ENCODE measurements at regions not wholly inside any gene's neighbourhood (a gene's known extent, or its start where the extent isn't known, plus 50 kb on each side); places are given as distances from the start of the nearest gene placed in this dataset.

- H3K9ac ChIP-seq (ENCODE audit: extremely low read depth, low read length, poor library complexity, severe bottlenecking) = no peak overlapping the region
- no peak for DNase-seq
- H3K27me3 ChIP-seq (ENCODE audit: control insufficient read depth, insufficient read depth, low read length, poor library complexity, severe bottlenecking) = no peaks in the 10 kb centered on the region
- no peaks in the 10 kb centered on the region for H3K9me3 ChIP-seq (ENCODE audit: control insufficient read depth, low read length)
- Mint-ChIP-seq H3K4me1 (peaks cover 2% of the 10 kb centered on the region), H3K27ac (no peak overlapping the region), H3K4me3 (no peak overlapping the region), H3K9me3 (no peaks in the 10 kb centered on the region), H3K27me3 (ENCODE audit: insufficient read depth) (peaks cover 8% of the 10 kb centered on the region), H3K36me3 (ENCODE audit: low read depth) (no peaks in the 10 kb centered on the region)
- no peak overlapping the region for H3K4me3 ChIP-seq (ENCODE audit: low read length)
- no peaks in the 10 kb centered on the region for H3K36me3 ChIP-seq (ENCODE audit: control insufficient read depth, insufficient read depth, low read length)
- H3K27ac ChIP-seq (ENCODE audit: low read depth, low read length) = peak overlapping the region; percentile 21
- TF ChIP-seq, protein P1, sequence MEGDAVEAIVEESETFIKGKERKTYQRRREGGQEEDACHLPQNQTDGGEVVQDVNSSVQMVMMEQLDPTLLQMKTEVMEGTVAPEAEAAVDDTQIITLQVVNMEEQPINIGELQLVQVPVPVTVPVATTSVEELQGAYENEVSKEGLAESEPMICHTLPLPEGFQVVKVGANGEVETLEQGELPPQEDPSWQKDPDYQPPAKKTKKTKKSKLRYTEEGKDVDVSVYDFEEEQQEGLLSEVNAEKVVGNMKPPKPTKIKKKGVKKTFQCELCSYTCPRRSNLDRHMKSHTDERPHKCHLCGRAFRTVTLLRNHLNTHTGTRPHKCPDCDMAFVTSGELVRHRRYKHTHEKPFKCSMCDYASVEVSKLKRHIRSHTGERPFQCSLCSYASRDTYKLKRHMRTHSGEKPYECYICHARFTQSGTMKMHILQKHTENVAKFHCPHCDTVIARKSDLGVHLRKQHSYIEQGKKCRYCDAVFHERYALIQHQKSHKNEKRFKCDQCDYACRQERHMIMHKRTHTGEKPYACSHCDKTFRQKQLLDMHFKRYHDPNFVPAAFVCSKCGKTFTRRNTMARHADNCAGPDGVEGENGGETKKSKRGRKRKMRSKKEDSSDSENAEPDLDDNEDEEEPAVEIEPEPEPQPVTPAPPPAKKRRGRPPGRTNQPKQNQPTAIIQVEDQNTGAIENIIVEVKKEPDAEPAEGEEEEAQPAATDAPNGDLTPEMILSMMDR (conservative IDR thresholded peaks at IDR 0.05) = no peak
- H3K4me1 ChIP-seq (ENCODE audit: control insufficient read depth, insufficient read depth, low read length) = peaks cover 6% of the 10 kb centered on the region
- 69 to 74% methylated on average over 4 to 7 of the region's 7 CpGs for WGBS, 2 experiments (ENCODE audit: insufficient coverage in 1 of 2, insufficient read length in 1 of 2)
Measured at GRCh38 chr5:32851559-32852173, 140.5 kb downstream of the NPR3 start.

DNA sequence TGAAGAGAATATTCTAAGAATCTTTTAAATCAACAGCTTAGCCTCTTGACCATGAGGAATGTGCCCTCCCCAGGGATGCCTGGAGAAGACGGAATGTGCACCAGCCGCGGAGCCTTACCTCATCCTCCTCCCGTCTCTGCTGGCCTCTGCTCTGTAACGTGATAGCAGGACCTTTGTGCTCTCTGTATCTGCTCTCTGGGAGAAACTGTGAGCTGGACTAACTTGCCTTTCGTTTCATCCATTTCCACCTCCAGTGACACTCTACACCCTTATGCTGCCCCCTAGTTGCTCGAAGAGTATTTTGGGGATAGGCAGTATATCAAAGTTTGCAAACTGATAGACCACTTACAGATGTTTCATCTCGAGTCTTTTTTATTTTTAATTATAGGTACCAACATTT is 141.4 kb downstream of the NPR3 start:
- Histone ChIP-seq H3K27ac (ENCODE audit: low read depth, low read length) (no peak overlapping the region), H3K9ac (ENCODE audit: extremely low read depth, low read length, poor library complexity, severe bottlenecking) (no peak overlapping the region), H3K36me3 (ENCODE audit: control insufficient read depth, insufficient read depth, low read length) (no peaks in the 10 kb centered on the region), H3K9me3 (ENCODE audit: control insufficient read depth, low read length) (peaks cover 2% of the 10 kb centered on the region), H3K27me3 (ENCODE audit: control insufficient read depth, insufficient read depth, low read length, poor library complexity, severe bottlenecking) (no peaks in the 10 kb centered on the region), H3K4me1 (ENCODE audit: control insufficient read depth, insufficient read depth, low read length) (peaks cover 6% of the 10 kb centered on the region), H3K4me3 (ENCODE audit: low read length) (no peak overlapping the region)
- no peaks in the 10 kb centered on the region for H3K36me3 Mint-ChIP-seq (ENCODE audit: low read depth)
- H3K9me3 Mint-ChIP-seq = peaks cover 4% of the 10 kb centered on the region
- H3K27me3 Mint-ChIP-seq (ENCODE audit: insufficient read depth) = peaks cover 8% of the 10 kb centered on the region
- no peak overlapping the region for H3K4me3 Mint-ChIP-seq
- peak; percentile 80 for DNase-seq
- H3K27ac Mint-ChIP-seq = no peak overlapping the region
- TF ChIP-seq, protein P1 (conservative IDR thresholded peaks at IDR 0.05) = peak; percentile 71
- 34 to 39% methylated on average over 4 to 8 of the region's 8 CpGs for WGBS, 2 experiments (ENCODE audit: insufficient coverage in 1 of 2, insufficient read length in 1 of 2)
- H3K4me1 Mint-ChIP-seq = peaks cover 2% of the 10 kb centered on the region

GRCh38 chr5:32852976-32853375 is 141.9 kb downstream of the NPR3 start:
- H3K9ac ChIP-seq (ENCODE audit: extremely low read depth, low read length, poor library complexity, severe bottlenecking) = no peak overlapping the region
- TF ChIP-seq, protein P1 (conservative IDR thresholded peaks at IDR 0.05) = no peak
- H3K27me3 ChIP-seq (ENCODE audit: control insufficient read depth, insufficient read depth, low read length, poor library complexity, severe bottlenecking) = no peaks in the 10 kb centered on the region
- H3K9me3 Mint-ChIP-seq = peaks cover 6% of the 10 kb centered on the region
- WGBS, 2 experiments (ENCODE audit: insufficient coverage in 1 of 2, insufficient read length in 1 of 2) = 60% methylated on average over 1 of the region's 1 CpG; no CpG with 5 or more reads in 1 of the 2 experiments
- H3K9me3 ChIP-seq (ENCODE audit: control insufficient read depth, low read length) = peaks cover 6% of the 10 kb centered on the region
- no peak overlapping the region for H3K4me3 Mint-ChIP-seq
- no peaks in the 10 kb centered on the region for H3K36me3 Mint-ChIP-seq (ENCODE audit: low read depth)
- H3K4me1 ChIP-seq (ENCODE audit: control insufficient read depth, insufficient read depth, low read length) = peaks cover 6% of the 10 kb centered on the region
- H3K4me1 Mint-ChIP-seq = peaks cover 2% of the 10 kb centered on the region
- peaks cover 8% of the 10 kb centered on the region for H3K27me3 Mint-ChIP-seq (ENCODE audit: insufficient read depth)
- no peaks in the 10 kb centered on the region for H3K36me3 ChIP-seq (ENCODE audit: control insufficient read depth, insufficient read depth, low read length)
- no peak overlapping the region for H3K27ac ChIP-seq (ENCODE audit: low read depth, low read length)
- H3K4me3 ChIP-seq (ENCODE audit: low read length) = no peak overlapping the region
- H3K27ac Mint-ChIP-seq = no peak overlapping the region
- no peak for DNase-seq
